ENCODE measurements at regions not wholly inside any gene's neighbourhood (a gene's known extent, or its start where the extent isn't known, plus 50 kb on each side); places are given as distances from the start of the nearest gene placed in this dataset.

DNA sequence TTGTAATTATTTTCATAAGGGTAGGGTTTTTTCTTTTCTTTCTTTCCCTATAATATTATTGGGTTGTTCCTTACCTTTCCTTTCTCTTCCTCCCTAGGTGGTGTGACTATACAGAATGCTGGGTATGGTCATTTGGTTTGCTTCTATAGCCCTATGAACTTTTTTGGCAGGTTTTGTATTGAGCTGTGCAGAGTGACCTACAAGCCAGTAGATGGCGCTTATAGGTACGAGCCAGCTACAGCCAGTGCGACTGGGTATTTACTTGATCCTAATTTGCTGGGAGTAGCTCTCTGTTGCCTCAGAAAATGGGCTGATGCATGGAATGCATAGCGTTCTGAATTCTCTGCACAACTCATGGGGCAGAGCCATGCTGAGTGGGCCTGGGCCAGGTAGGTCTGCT lies 423.3 kb downstream of the MAGEE1 start:
- Histone ChIP-seq H3K27me3 (ENCODE audit: control insufficient read depth in 4 of 4, insufficient read depth in 4 of 4, low read length in 3 of 4) (no peaks in the 10 kb centered on the region), H3K27ac (ENCODE audit: low read depth in 1 of 2, low read length in 2 of 2) (no peak overlapping the region), H3K4me3 (ENCODE audit: low read depth in 1 of 3, low read length in 3 of 3) (no peak overlapping the region), H3K9me3 (ENCODE audit: control insufficient read depth in 4 of 4, low read length in 3 of 4) (peaks cover 0 to 9% (median 4%) of the 10 kb centered on the region in 4 donors), H3K9ac (ENCODE audit: low read depth in 1 of 2, low read length in 2 of 2) (no peak overlapping the region), H3K4me1 (ENCODE audit: control insufficient read depth in 4 of 4, insufficient read depth in 4 of 4, low read length in 3 of 4) (no peaks in the 10 kb centered on the region), H3K36me3 (ENCODE audit: control insufficient read depth in 4 of 4, insufficient read depth in 3 of 4, low read depth in 1 of 4, low read length in 3 of 4) (no peaks in the 10 kb centered on the region)
- no peak for TF ChIP-seq EGR1 (IDR thresholded peaks at IDR 0.05; ENCODE audit: low read depth in 2 of 2)
- TF ChIP-seq, protein P1, sequence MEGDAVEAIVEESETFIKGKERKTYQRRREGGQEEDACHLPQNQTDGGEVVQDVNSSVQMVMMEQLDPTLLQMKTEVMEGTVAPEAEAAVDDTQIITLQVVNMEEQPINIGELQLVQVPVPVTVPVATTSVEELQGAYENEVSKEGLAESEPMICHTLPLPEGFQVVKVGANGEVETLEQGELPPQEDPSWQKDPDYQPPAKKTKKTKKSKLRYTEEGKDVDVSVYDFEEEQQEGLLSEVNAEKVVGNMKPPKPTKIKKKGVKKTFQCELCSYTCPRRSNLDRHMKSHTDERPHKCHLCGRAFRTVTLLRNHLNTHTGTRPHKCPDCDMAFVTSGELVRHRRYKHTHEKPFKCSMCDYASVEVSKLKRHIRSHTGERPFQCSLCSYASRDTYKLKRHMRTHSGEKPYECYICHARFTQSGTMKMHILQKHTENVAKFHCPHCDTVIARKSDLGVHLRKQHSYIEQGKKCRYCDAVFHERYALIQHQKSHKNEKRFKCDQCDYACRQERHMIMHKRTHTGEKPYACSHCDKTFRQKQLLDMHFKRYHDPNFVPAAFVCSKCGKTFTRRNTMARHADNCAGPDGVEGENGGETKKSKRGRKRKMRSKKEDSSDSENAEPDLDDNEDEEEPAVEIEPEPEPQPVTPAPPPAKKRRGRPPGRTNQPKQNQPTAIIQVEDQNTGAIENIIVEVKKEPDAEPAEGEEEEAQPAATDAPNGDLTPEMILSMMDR (IDR thresholded peaks at IDR 0.05; ENCODE audit: low read depth, low read length, missing input control), result peak; percentile 29
- peak; percentile 35 to 60 for TF ChIP-seq RAD21 (IDR thresholded peaks at IDR 0.05)
- no peak for DNase-seq (ENCODE audit: low spot score)
- WGBS, result 34% methylated on average over 4 of the region's 4 CpGs

DNA sequence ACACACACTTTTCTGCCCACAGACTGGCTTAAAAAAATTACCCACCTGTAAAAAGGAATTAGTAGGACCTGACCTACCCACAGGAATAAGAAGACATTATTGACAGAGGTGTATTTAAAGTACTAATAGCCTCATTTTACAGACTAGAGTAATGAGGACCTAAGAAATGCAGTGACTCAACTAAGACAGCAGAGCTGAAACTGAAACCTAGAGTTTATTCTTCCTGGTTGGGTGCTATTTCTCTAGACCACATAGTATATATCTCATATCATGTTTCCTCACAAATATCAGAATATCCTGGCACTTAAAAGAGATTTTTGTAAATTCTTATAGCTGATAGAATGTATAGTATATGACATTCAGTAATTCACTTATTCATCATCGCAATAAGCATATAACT lies 435.0 kb downstream of the MAGEE1 start:
- H3K9me3 ChIP-seq (ENCODE audit: control insufficient read depth in 4 of 4, low read length in 3 of 4), result peaks cover 0 to 3% (median 0%) of the 10 kb centered on the region in 4 donors
- no peaks in the 10 kb centered on the region for H3K4me1 ChIP-seq (ENCODE audit: control insufficient read depth in 4 of 4, insufficient read depth in 4 of 4, low read length in 3 of 4)
- H3K27me3 ChIP-seq (ENCODE audit: control insufficient read depth in 4 of 4, insufficient read depth in 4 of 4, low read length in 3 of 4), result no peaks in the 10 kb centered on the region
- no peak for DNase-seq (ENCODE audit: low spot score)
- 93% methylated on average over 1 of the region's 1 CpG for whole genome bisulfite sequencing
- H3K27ac ChIP-seq (ENCODE audit: low read depth in 1 of 2, low read length in 2 of 2), result no peak overlapping the region
- no peak overlapping the region for H3K4me3 ChIP-seq (ENCODE audit: low read depth in 1 of 3, low read length in 3 of 3)
- TF ChIP-seq, protein P2, sequence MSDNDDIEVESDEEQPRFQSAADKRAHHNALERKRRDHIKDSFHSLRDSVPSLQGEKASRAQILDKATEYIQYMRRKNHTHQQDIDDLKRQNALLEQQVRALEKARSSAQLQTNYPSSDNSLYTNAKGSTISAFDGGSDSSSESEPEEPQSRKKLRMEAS (IDR thresholded peaks at IDR 0.05), result no peak
- no peaks in the 10 kb centered on the region for H3K36me3 ChIP-seq (ENCODE audit: control insufficient read depth in 4 of 4, insufficient read depth in 3 of 4, low read depth in 1 of 4, low read length in 3 of 4)
- no peak overlapping the region for H3K9ac ChIP-seq (ENCODE audit: low read depth in 1 of 2, low read length in 2 of 2)

DNA sequence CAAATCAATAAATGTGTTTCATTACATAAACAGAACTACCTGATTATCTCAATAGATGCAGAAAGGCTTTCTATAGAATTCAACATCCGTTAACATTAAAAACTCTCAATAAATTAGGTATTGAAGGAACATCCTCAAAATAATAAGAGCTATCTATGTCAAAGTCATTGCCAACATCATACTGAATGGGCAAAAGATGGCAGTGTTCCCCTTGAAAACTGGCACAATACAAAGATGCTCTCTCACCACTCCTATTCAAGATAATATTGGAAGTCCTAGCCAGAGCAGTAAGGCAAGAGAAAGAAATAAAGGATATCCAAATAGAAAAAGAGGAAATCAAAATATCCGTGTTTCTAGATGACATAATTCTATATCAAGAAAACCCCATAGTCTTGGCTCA lies 466.4 kb downstream of the MAGEE1 start:
- no peak for DNase-seq (ENCODE audit: low spot score)
- no peaks in the 10 kb centered on the region for H3K36me3 ChIP-seq (ENCODE audit: control insufficient read depth in 4 of 4, insufficient read depth in 3 of 4, low read depth in 1 of 4, low read length in 3 of 4)
- no peaks in the 10 kb centered on the region for H3K9me3 ChIP-seq (ENCODE audit: control insufficient read depth in 4 of 4, low read length in 3 of 4)
- no peaks in the 10 kb centered on the region for H3K27me3 ChIP-seq (ENCODE audit: control insufficient read depth in 4 of 4, insufficient read depth in 4 of 4, low read length in 3 of 4)
- no peak overlapping the region for H3K27ac ChIP-seq (ENCODE audit: low read depth in 1 of 2, low read length in 2 of 2)
- no peaks in the 10 kb centered on the region for H3K4me1 ChIP-seq (ENCODE audit: control insufficient read depth in 4 of 4, insufficient read depth in 4 of 4, low read length in 3 of 4)
- peak; percentile 57 to 58 for TF ChIP-seq RAD21 (IDR thresholded peaks at IDR 0.05)
- TF ChIP-seq RXRA (IDR thresholded peaks at IDR 0.05), result no peak
- H3K4me3 ChIP-seq (ENCODE audit: low read depth in 1 of 3, low read length in 3 of 3), result no peak overlapping the region
- WGBS, result 69% methylated on average over 2 of the region's 2 CpGs
- H3K9ac ChIP-seq (ENCODE audit: low read depth in 1 of 2, low read length in 2 of 2), result no peak overlapping the region

DNA sequence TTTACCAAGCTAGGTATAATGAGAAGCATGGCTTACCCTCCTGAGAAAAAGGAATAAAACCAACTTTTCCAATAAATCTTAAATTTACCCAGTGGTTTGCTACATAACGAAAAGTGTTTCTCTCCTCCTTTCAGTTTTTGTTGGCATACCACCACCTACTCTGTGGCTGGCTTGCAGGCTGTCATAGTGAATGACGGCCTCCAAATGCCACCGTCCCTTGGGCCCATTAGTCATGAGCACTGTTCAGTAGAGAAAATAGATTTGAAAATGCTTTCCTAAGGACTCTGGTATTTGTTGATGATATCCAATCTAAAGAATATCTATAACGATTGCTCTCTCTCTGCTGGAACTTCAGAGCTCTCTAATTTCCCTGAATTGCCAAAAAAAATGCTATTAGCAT lies 488.3 kb downstream of the MAGEE1 start:
- H3K4me3 ChIP-seq (ENCODE audit: low read depth in 1 of 3, low read length in 3 of 3), result no peak overlapping the region

More for the DNA sequence above, 488.3 kb downstream of the MAGEE1 start:
- DNase-seq (ENCODE audit: low spot score), result no peak
- Histone ChIP-seq H3K27me3 (ENCODE audit: control insufficient read depth in 4 of 4, insufficient read depth in 4 of 4, low read length in 3 of 4) (no peaks in the 10 kb centered on the region), H3K9me3 (ENCODE audit: control insufficient read depth in 4 of 4, low read length in 3 of 4) (peaks cover 0 to 4% (median 1%) of the 10 kb centered on the region in 4 donors), H3K27ac (ENCODE audit: low read depth in 1 of 2, low read length in 2 of 2) (no peak overlapping the region), H3K4me1 (ENCODE audit: control insufficient read depth in 4 of 4, insufficient read depth in 4 of 4, low read length in 3 of 4) (no peaks in the 10 kb centered on the region), H3K9ac (ENCODE audit: low read depth in 1 of 2, low read length in 2 of 2) (no peak overlapping the region), H3K36me3 (ENCODE audit: control insufficient read depth in 4 of 4, insufficient read depth in 3 of 4, low read depth in 1 of 4, low read length in 3 of 4) (no peaks in the 10 kb centered on the region)
- WGBS, result 67% methylated on average over 4 of the region's 4 CpGs
- TF ChIP-seq FOXA1 (IDR thresholded peaks at IDR 0.05), result no peak
- no peak for TF ChIP-seq RAD21 (IDR thresholded peaks at IDR 0.05)
- TF ChIP-seq, protein P3, sequence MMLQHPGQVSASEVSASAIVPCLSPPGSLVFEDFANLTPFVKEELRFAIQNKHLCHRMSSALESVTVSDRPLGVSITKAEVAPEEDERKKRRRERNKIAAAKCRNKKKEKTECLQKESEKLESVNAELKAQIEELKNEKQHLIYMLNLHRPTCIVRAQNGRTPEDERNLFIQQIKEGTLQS (IDR thresholded peaks at IDR 0.05), result no peak

Data from liver (tissue), 8 donors.